SK-N-SH (cell line): ENCODE measurements at regions not wholly inside any gene's neighbourhood (a gene's known extent, or its start where the extent isn't known, plus 50 kb on each side); places are given as distances from the start of the nearest gene placed in this dataset.

Experiments used
- CTCF ChIA-PET: fragments of 300-600, 350-600 bp; formaldehyde crosslinking; extraction: SDS; loops from one replicate; lab custom pipeline; 2021; lab: Yijun Ruan, JAX
- POLR2A ChIA-PET: fragments of 350-600 bp; sonication (Branson Sonifier 250); formaldehyde crosslinking; extraction: SDS; loops from one replicate; lab custom pipeline; 2020; ENCODE audit warnings: antibody characterized with exemption, inconsistent platforms; lab: Yijun Ruan, JAX
- DNase-seq: peaks from one replicate; pipeline ENCODE4 v3.0.0; 2012
- H2AFZ ChIP-seq: fragments of 200-600 bp; sonication (generic); 2 replicates; pipeline ENCODE4 v1.8.1; 2016; ENCODE audit warnings: antibody characterized with exemption, mild to moderate bottlenecking, low read depth
- H3F3A ChIP-seq: fragments of 200-600 bp; sonication (generic); replicated peaks from 2 replicates; pipeline ENCODE3; 2016; ENCODE audit warnings: antibody characterized with exemption, mild to moderate bottlenecking; ENCODE audit not compliant: insufficient read depth
- H3K27ac ChIP-seq, 2 experiments: fragments of 200-500 bp in 1 of 2; fragments of 200-600 bp in 1 of 2; sonication (Bioruptor generic) in 1 of 2; sonication (generic), shearing (Covaris generic) in 1 of 2; 2 replicates each; pipeline versions ENCODE4 v1.5.1 to v1.6.1; 2014 to 2016; ENCODE audit warnings: low read depth in 2 of 2, inconsistent platforms in 1 of 2, low read length in 1 of 2, mild to moderate bottlenecking in 1 of 2, mixed read lengths in 1 of 2
- H3K27me3 ChIP-seq: fragments of 200-600 bp; sonication (generic), shearing (Covaris generic); 2 replicates; pipeline ENCODE4 v1.6.1; 2016; ENCODE audit warnings: mixed run types; ENCODE audit not compliant: insufficient read depth
- H3K36me3 ChIP-seq, 2 experiments: fragments of 200-500 bp in 1 of 2; fragments of 200-600 bp in 1 of 2; sonication (Bioruptor generic) in 1 of 2; sonication (generic) in 1 of 2; replicated peaks in 1 of 2; 2 replicates each; pipeline versions ENCODE3 to v1.5.1; 2014 to 2016; ENCODE audit warnings: low read length in 1 of 2, mild to moderate bottlenecking in 1 of 2; ENCODE audit not compliant: insufficient read depth in 2 of 2, control insufficient read depth in 1 of 2
- H3K4me1 ChIP-seq, 2 experiments: fragments of 200-500 bp in 1 of 2; fragments of 200-600 bp in 1 of 2; sonication (Bioruptor generic) in 1 of 2; sonication (generic), shearing (Covaris generic) in 1 of 2; 2 replicates each; pipeline versions ENCODE4 v1.5.1 to v1.6.1; 2014 to 2016; ENCODE audit warnings: low read depth in 1 of 2, low read length in 1 of 2, mixed run types in 1 of 2; ENCODE audit not compliant: insufficient read depth in 2 of 2, control insufficient read depth in 1 of 2
- H3K4me2 ChIP-seq: fragments of 200-600 bp; sonication (generic), shearing (Covaris generic); 2 replicates; pipeline ENCODE4 v1.6.1; 2017; ENCODE audit warnings: mixed run types
- H3K4me3 ChIP-seq, 2 experiments: fragments of 200-500 bp in 1 of 2; fragments of 200-600 bp in 1 of 2; sonication (Bioruptor generic) in 1 of 2; sonication (generic), shearing (Covaris generic) in 1 of 2; 2 replicates each; pipeline versions ENCODE4 v1.5.1 to v1.8.1; 2014 to 2016; ENCODE audit warnings: low read depth in 2 of 2, inconsistent platforms in 1 of 2, low read length in 1 of 2, mild to moderate bottlenecking in 1 of 2, mixed read lengths in 1 of 2, moderate library complexity in 1 of 2
- H3K79me2 ChIP-seq: fragments of 200-600 bp; sonication (generic); 2 replicates; pipeline ENCODE4 v1.8.1; 2017; ENCODE audit warnings: mild to moderate bottlenecking; ENCODE audit not compliant: insufficient read depth
- H3K9ac ChIP-seq: fragments of 200-600 bp; sonication (generic); 2 replicates; pipeline ENCODE4 v1.6.1; 2017; ENCODE audit warnings: mixed run types
- H3K9me2 ChIP-seq: fragments of 200-600 bp; sonication (generic); 2 replicates; pipeline ENCODE4 v1.6.1; 2017; ENCODE audit warnings: mixed run types
- H3K9me3 ChIP-seq: fragments of 200-600 bp; sonication (generic); 2 replicates; pipeline ENCODE4 v1.6.1; 2017; ENCODE audit warnings: mixed run types, mild to moderate bottlenecking, moderate library complexity
- H4K20me1 ChIP-seq: fragments of 200-600 bp; sonication (generic); 2 replicates; pipeline ENCODE4 v1.6.1; 2017; ENCODE audit warnings: mild to moderate bottlenecking, mixed run types; ENCODE audit not compliant: insufficient read depth
- CHD2 ChIP-seq: fragments of 150-350 bp; IDR thresholded peaks from 2 replicates; pipeline ENCODE4 v1.6.1; 2018; ENCODE audit warnings: low read length; ENCODE audit not compliant: partially characterized antibody
- GABPA ChIP-seq: IDR thresholded peaks from 2 replicates; pipeline ENCODE4 v1.4.0; 2012; ENCODE audit warnings: low read depth, mild to moderate bottlenecking
- MAX ChIP-seq: IDR thresholded peaks from 2 replicates; pipeline ENCODE4 v1.4.0; 2012; ENCODE audit warnings: low read depth
- NRF1 ChIP-seq: IDR thresholded peaks from 2 replicates; pipeline ENCODE4 v1.6.1; 2012; ENCODE audit warnings: low read depth, mild to moderate bottlenecking, low read length
- PBX3 ChIP-seq: IDR thresholded peaks from 2 replicates; pipeline ENCODE4; 2012
- RCOR1 ChIP-seq: fragments of 150-350 bp; IDR thresholded peaks from 2 replicates; pipeline ENCODE4 v1.6.1; 2017; ENCODE audit warnings: antibody characterized with exemption, low read length
- REST ChIP-seq: IDR thresholded peaks from 2 replicates; pipeline ENCODE4 v1.6.1; 2012; ENCODE audit warnings: mild to moderate bottlenecking, low read depth, low read length, moderate library complexity
- RFX5 ChIP-seq: IDR thresholded peaks from 2 replicates; pipeline ENCODE4 v1.6.1; 2012; ENCODE audit warnings: mild to moderate bottlenecking, improper control_type of control experiment, low read length
- RXRA ChIP-seq: IDR thresholded peaks from 2 replicates; pipeline ENCODE4 v1.4.0; 2012; ENCODE audit warnings: low read depth, mild to moderate bottlenecking, borderline replicate concordance
- TAF1 ChIP-seq: IDR thresholded peaks from 2 replicates; pipeline ENCODE4 v1.6.1; 2012; ENCODE audit warnings: low read depth, mild to moderate bottlenecking, low read length, moderate library complexity, borderline replicate concordance
- TCF12 ChIP-seq: IDR thresholded peaks from 2 replicates; pipeline ENCODE4 v1.4.0; 2012
- TEAD4 ChIP-seq: IDR thresholded peaks from 2 replicates; pipeline ENCODE4 v1.4.0; 2012; ENCODE audit warnings: mild to moderate bottlenecking, borderline replicate concordance; ENCODE audit not compliant: insufficient read depth
- ZBTB33 ChIP-seq: IDR thresholded peaks from 2 replicates; pipeline ENCODE4 v1.4.0; 2012; ENCODE audit warnings: low read depth, borderline replicate concordance
- WGBS: methylation state at CpG from one replicate; pipeline ENCODE4 v1.1.6; 2017; ENCODE audit warnings: low lambda C conversion rate; 5-methylcytosine and 5-hydroxymethylcytosine counted together

GRCh38 chr4:146027761-146028160, 89.1 kb upstream of the ZNF827 start:
- WGBS: 100% methylated on average over 1 of the region's 1 CpG
- H3K4me3 ChIP-seq: no peak overlapping the region
- no peaks in the 10 kb centered on the region for H3K9me3 ChIP-seq
- no peaks in the 10 kb centered on the region for H3K9me2 ChIP-seq
- no peak overlapping the region for H3K4me2 ChIP-seq
- 0 out of 4 replicates have a peak, but pooled peaks cover 0 to 7% of the 10 kb centered on the region in 2 experiments for H3K4me1 ChIP-seq
- no peaks in the 10 kb centered on the region for H3K36me3 ChIP-seq
- H3K79me2 ChIP-seq: no peaks in the 10 kb centered on the region
- ChIA-PET CTCF (no interaction called here), POLR2A (no interaction called here)
- no peak overlapping the region for H2AFZ ChIP-seq
- H3F3A ChIP-seq: no peaks in the 10 kb centered on the region
- no peak for TF ChIP-seq TEAD4
- no peak for TF ChIP-seq CHD2
- TF ChIP-seq MAX: no peak
- TF ChIP-seq RXRA: no peak
- TF ChIP-seq TCF12: no peak
- TF ChIP-seq ZBTB33: no peak
- no peak for DNase-seq
- H3K27ac ChIP-seq: no peak overlapping the region
- no peaks in the 10 kb centered on the region for H4K20me1 ChIP-seq
- H3K9ac ChIP-seq: no peak overlapping the region
- H3K27me3 ChIP-seq: no peaks in the 10 kb centered on the region

- DNase-seq: no peak
- POLR2A ChIA-PET: no interaction called here
- no peak for TF ChIP-seq GABPA
- TF ChIP-seq, all 33 proteins: peak for 0
- H3K27me3 ChIP-seq: no peaks in the 10 kb centered on the region
- H3K9me2 ChIP-seq: no peaks in the 10 kb centered on the region
- CTCF ChIA-PET: no interaction called here
- H3F3A ChIP-seq: no peaks in the 10 kb centered on the region
- WGBS: 36% methylated on average over 3 of the region's 3 CpGs
- no peak overlapping the region for H3K4me2 ChIP-seq
- H3K36me3 ChIP-seq: no peaks in the 10 kb centered on the region
- H3K9me3 ChIP-seq: no peaks in the 10 kb centered on the region
- no peak overlapping the region for H2AFZ ChIP-seq
- no peak overlapping the region for H3K9ac ChIP-seq
- no peaks in the 10 kb centered on the region for H3K4me1 ChIP-seq
- H3K27ac ChIP-seq: no peak overlapping the region
- no peaks in the 10 kb centered on the region for H3K79me2 ChIP-seq
- H4K20me1 ChIP-seq: no peaks in the 10 kb centered on the region
- H3K4me3 ChIP-seq: no peak overlapping the region
Measured at GRCh38 chr4:146023334-146023967, 84.8 kb upstream of the ZNF827 start.

GRCh38 chr4:146022541-146022940, 83.9 kb upstream of the ZNF827 start:
- DNase-seq: no peak
- H3K4me1 ChIP-seq: no peaks in the 10 kb centered on the region
- H3K9me3 ChIP-seq: no peaks in the 10 kb centered on the region
- H3K36me3 ChIP-seq: no peaks in the 10 kb centered on the region
- H3K9ac ChIP-seq: no peak overlapping the region
- no peaks in the 10 kb centered on the region for H4K20me1 ChIP-seq
- H3K4me3 ChIP-seq: no peak overlapping the region
- no peak overlapping the region for H3K27ac ChIP-seq
- H3K9me2 ChIP-seq: no peaks in the 10 kb centered on the region
- H3F3A ChIP-seq: no peaks in the 10 kb centered on the region
- no peak overlapping the region for H3K4me2 ChIP-seq
- H3K27me3 ChIP-seq: no peaks in the 10 kb centered on the region
- POLR2A ChIA-PET: no interaction called here
- H2AFZ ChIP-seq: no peak overlapping the region
- no peaks in the 10 kb centered on the region for H3K79me2 ChIP-seq
- CTCF ChIA-PET: no interaction called here
- TF ChIP-seq RCOR1: no peak
- TF ChIP-seq REST: no peak
- TF ChIP-seq ZBTB33: no peak
- no peak for TF ChIP-seq PBX3
- no peak for TF ChIP-seq NRF1
- TF ChIP-seq RFX5: no peak
- no peak for TF ChIP-seq TAF1
